ENCODE measurements at regions not wholly inside any gene's neighbourhood (a gene's known extent, or its start where the extent isn't known, plus 50 kb on each side); places are given as distances from the start of the nearest gene placed in this dataset.

GRCh38 chr10:55146032-55146431, 345.0 kb upstream of the PCDH15 start:
- H3K27ac Mint-ChIP-seq (ENCODE audit: unreplicated experiment), result no peak overlapping the region

GRCh38 chr10:55144001-55144400, 343.0 kb upstream of the PCDH15 start:
- no peak for TF ChIP-seq CTCF (conservative IDR thresholded peaks at IDR 0.05)
- Mint-ChIP-seq H3K36me3 (ENCODE audit: low read depth) (no peaks in the 10 kb centered on the region), H3K4me3 (no peak overlapping the region), H3K27ac (ENCODE audit: unreplicated experiment) (no peak overlapping the region), H3K4me1 (no peaks in the 10 kb centered on the region), H3K27me3 (ENCODE audit: low read depth) (no peaks in the 10 kb centered on the region), H3K9me3 (no peaks in the 10 kb centered on the region)
- no peak for DNase-seq (ENCODE audit: low read depth, low spot score)

More at GRCh38 chr10:55146032-55146431, 345.0 kb upstream of the PCDH15 start:
- Mint-ChIP-seq H3K36me3 (ENCODE audit: low read depth) (no peaks in the 10 kb centered on the region), H3K4me3 (no peak overlapping the region), H3K9me3 (no peaks in the 10 kb centered on the region), H3K4me1 (no peaks in the 10 kb centered on the region), H3K27me3 (ENCODE audit: low read depth) (no peaks in the 10 kb centered on the region)
- no peak for DNase-seq (ENCODE audit: low read depth, low spot score)
- TF ChIP-seq CTCF (conservative IDR thresholded peaks at IDR 0.05), result no peak

DNA sequence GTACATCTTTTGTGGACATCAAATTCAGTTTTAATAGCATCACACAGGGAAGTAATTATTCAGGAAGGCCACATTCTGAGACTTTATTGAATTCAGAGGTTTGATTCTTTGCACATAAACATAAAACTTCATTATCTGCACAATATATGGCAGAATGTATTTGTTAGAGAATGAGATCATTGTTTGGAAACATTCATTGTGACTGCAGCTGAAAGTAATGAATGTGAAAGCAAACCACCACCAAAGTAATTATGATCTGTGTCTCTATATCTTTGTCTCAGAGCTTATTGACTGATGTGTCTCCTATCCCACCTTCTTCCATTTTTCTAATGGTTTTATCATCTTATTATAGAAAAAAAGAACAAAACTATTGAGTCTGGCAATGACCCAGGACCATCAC, 340.9 kb upstream of the PCDH15 start:
- Mint-ChIP-seq H3K36me3 (ENCODE audit: low read depth) (no peaks in the 10 kb centered on the region), H3K27me3 (ENCODE audit: low read depth) (no peaks in the 10 kb centered on the region)

GRCh38 chr10:55137063-55137462, 336.0 kb upstream of the PCDH15 start:
- TF ChIP-seq CTCF (conservative IDR thresholded peaks at IDR 0.05), result no peak
- Mint-ChIP-seq H3K36me3 (ENCODE audit: low read depth) (no peaks in the 10 kb centered on the region), H3K4me3 (no peak overlapping the region), H3K27me3 (ENCODE audit: low read depth) (no peaks in the 10 kb centered on the region), H3K27ac (ENCODE audit: unreplicated experiment) (no peak overlapping the region), H3K4me1 (no peaks in the 10 kb centered on the region), H3K9me3 (peaks cover 5% of the 10 kb centered on the region)
- no peak for DNase-seq (ENCODE audit: low read depth, low spot score)

More for the DNA sequence above, 340.9 kb upstream of the PCDH15 start:
- DNase-seq (ENCODE audit: low read depth, low spot score), result no peak
- TF ChIP-seq CTCF (conservative IDR thresholded peaks at IDR 0.05), result no peak
- H3K9me3 Mint-ChIP-seq, result no peaks in the 10 kb centered on the region
- H3K4me3 Mint-ChIP-seq, result no peak overlapping the region
- H3K27ac Mint-ChIP-seq (ENCODE audit: unreplicated experiment), result no peak overlapping the region
- H3K4me1 Mint-ChIP-seq, result no peaks in the 10 kb centered on the region

DNA sequence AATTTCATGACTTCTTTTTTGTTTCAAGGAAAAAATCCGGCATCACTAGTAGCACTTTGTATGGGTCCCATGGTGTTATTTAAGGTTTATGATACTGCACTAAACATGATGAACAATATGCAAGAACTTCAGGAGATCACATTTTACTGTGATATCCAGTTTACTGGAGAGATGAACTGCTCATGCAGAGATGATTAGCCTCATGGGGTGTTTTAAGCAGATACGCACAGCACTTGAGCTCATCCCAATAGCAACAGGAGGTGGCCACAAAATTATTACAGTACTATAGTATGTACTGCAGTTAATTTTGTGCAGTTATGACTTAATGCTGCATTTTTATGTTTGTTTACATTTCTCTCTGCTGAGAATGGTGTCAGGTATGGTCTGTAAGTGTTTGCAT, 303.7 kb upstream of the PCDH15 start:
- Mint-ChIP-seq H3K4me1 (no peaks in the 10 kb centered on the region), H3K4me3 (no peak overlapping the region), H3K27me3 (ENCODE audit: low read depth) (no peaks in the 10 kb centered on the region), H3K27ac (ENCODE audit: unreplicated experiment) (no peak overlapping the region), H3K36me3 (ENCODE audit: low read depth) (no peaks in the 10 kb centered on the region), H3K9me3 (no peaks in the 10 kb centered on the region)
- no peak for DNase-seq (ENCODE audit: low read depth, low spot score)
- TF ChIP-seq CTCF (conservative IDR thresholded peaks at IDR 0.05), result no peak

- H3K4me3 Mint-ChIP-seq, result no peak overlapping the region
- H3K36me3 Mint-ChIP-seq (ENCODE audit: low read depth), result no peaks in the 10 kb centered on the region
- no peaks in the 10 kb centered on the region for H3K9me3 Mint-ChIP-seq
- no peaks in the 10 kb centered on the region for H3K4me1 Mint-ChIP-seq
- DNase-seq (ENCODE audit: low read depth, low spot score), result no peak
- TF ChIP-seq CTCF (conservative IDR thresholded peaks at IDR 0.05), result no peak
- H3K27me3 Mint-ChIP-seq (ENCODE audit: low read depth), result no peaks in the 10 kb centered on the region
- H3K27ac Mint-ChIP-seq (ENCODE audit: unreplicated experiment), result no peak overlapping the region
Measured at GRCh38 chr10:55098452-55098851, 297.4 kb upstream of the PCDH15 start.
